GM11168 (cell line): ENCODE measurements at regions not wholly inside any gene's neighbourhood (a gene's known extent, or its start where the extent isn't known, plus 50 kb on each side); places are given as distances from the start of the nearest gene placed in this dataset.

Experiments used
- in situ Hi-C: fragments of 300-500 bp; cut with MboI; formaldehyde crosslinking; loops from one replicate; pipeline ENCODE4 v1.12.0; 2022; ENCODE audit warnings: low sequenced_read_pairs; ENCODE audit not compliant: unreplicated experiment

- in situ Hi-C loops = no loop called here
These were observed 127.7 kb downstream of the TEX36 start for GRCh38 chr10:125555267-125555666.

- in situ Hi-C loops = no loop called here
These were observed 128.2 kb downstream of the TEX36 start for GRCh38 chr10:125554753-125555152.

GRCh38 chr10:125554016-125554703 is 128.8 kb downstream of the TEX36 start:
- in situ Hi-C loops = no loop called here

- in situ Hi-C loops = no loop called here
These were observed 129.9 kb downstream of the TEX36 start for GRCh38 chr10:125553091-125553490.

- in situ Hi-C loops = no loop called here
These were observed 131.7 kb downstream of the TEX36 start for GRCh38 chr10:125551247-125551646.

GRCh38 chr10:125550362-125550761 is 132.6 kb downstream of the TEX36 start:
- in situ Hi-C loops = no loop called here

- in situ Hi-C loops = no loop called here
These were observed 133.3 kb downstream of the TEX36 start for GRCh38 chr10:125549653-125550052.

- in situ Hi-C loops = no loop called here
These were observed 134.1 kb downstream of the TEX36 start for GRCh38 chr10:125548878-125549277.

- in situ Hi-C loops = no loop called here
These were observed 134.6 kb downstream of the TEX36 start for GRCh38 chr10:125548356-125548755.

GRCh38 chr10:125547010-125547650 is 135.8 kb downstream of the TEX36 start:
- in situ Hi-C loops = no loop called here

- in situ Hi-C loops = no loop called here
These were observed 139.2 kb downstream of the TEX36 start for GRCh38 chr10:125543796-125544195.

GRCh38 chr10:125538947-125539731 is 143.8 kb downstream of the TEX36 start:
- in situ Hi-C loops = no loop called here

- in situ Hi-C loops = no loop called here
These were observed 146.7 kb downstream of the TEX36 start for GRCh38 chr10:125536236-125536635.

GRCh38 chr10:125535559-125535958 is 147.4 kb downstream of the TEX36 start:
- in situ Hi-C loops = no loop called here

GRCh38 chr10:125534515-125534914 is 148.4 kb downstream of the TEX36 start:
- in situ Hi-C loops = no loop called here

- in situ Hi-C loops = no loop called here
These were observed 149.1 kb downstream of the TEX36 start for GRCh38 chr10:125533866-125534265.

GRCh38 chr10:125531465-125531864 is 151.5 kb downstream of the TEX36 start:
- in situ Hi-C loops = no loop called here

- in situ Hi-C loops = no loop called here
These were observed 159.6 kb downstream of the TEX36 start for GRCh38 chr10:125523347-125523746.

GRCh38 chr10:125521721-125522680 is 161.0 kb downstream of the TEX36 start:
- in situ Hi-C loops = no loop called here

GRCh38 chr10:125520968-125521367 is 162.0 kb downstream of the TEX36 start:
- in situ Hi-C loops = no loop called here
